Aorta (tissue), 5 donors: ENCODE measurements at regions not wholly inside any gene's neighbourhood (a gene's known extent, or its start where the extent isn't known, plus 50 kb on each side); places are given as distances from the start of the nearest gene placed in this dataset.

Experiments
- ATAC-seq: fragments of 200-7000 bp; cut with Tn5 transposase; one replicate; pipeline ENCODE4 v1.9.1; 2022; ENCODE audit warnings: moderate library complexity; ENCODE audit not compliant: low FRiP score
- DNase-seq, 2 donors: peaks; one replicate each; pipeline ENCODE4 v3.0.0-alpha.2; 2020
- H3K27ac ChIP-seq, 2 donors: one replicate each; pipeline ENCODE4 v1.5.1; 2013; ENCODE audit warnings: low read length in 2 of 2, mild to moderate bottlenecking in 2 of 2, moderate library complexity in 2 of 2, control low read depth in 1 of 2, inconsistent platforms in 1 of 2, low read depth in 1 of 2
- H3K27me3 ChIP-seq, 2 donors: one replicate each; pipeline ENCODE4 v1.6.1; 2013; ENCODE audit warnings: control low read depth in 1 of 2, low read length in 1 of 2, mild to moderate bottlenecking in 1 of 2, moderate library complexity in 1 of 2; ENCODE audit not compliant: insufficient read depth in 2 of 2, control insufficient read depth in 1 of 2
- H3K36me3 ChIP-seq, 2 donors: one replicate each; pipeline ENCODE4 v1.6.1; 2013; ENCODE audit warnings: control low read depth in 1 of 2, low read length in 1 of 2, mild to moderate bottlenecking in 1 of 2; ENCODE audit not compliant: insufficient read depth in 2 of 2, control insufficient read depth in 1 of 2
- H3K4me1 ChIP-seq, 2 donors: one replicate each; pipeline ENCODE4 v1.6.1; 2013; ENCODE audit warnings: low read length in 2 of 2, control low read depth in 1 of 2, mild to moderate bottlenecking in 1 of 2, moderate library complexity in 1 of 2; ENCODE audit not compliant: insufficient read depth in 2 of 2, control insufficient read depth in 1 of 2
- H3K4me3 ChIP-seq, 2 donors: one replicate each; pipeline ENCODE4 v1.5.1; 2013; ENCODE audit warnings: low read length in 2 of 2, control low read depth in 1 of 2, mild to moderate bottlenecking in 1 of 2
- H3K9me3 ChIP-seq: one replicate; pipeline ENCODE4 v1.6.1; 2013; ENCODE audit warnings: mild to moderate bottlenecking, low read length; ENCODE audit not compliant: control insufficient read depth
- WGBS, 2 donors: extraction: QIAGEN DNeasy Blood & Tissue Kit; methylation state at CpG; one replicate each; pipeline ENCODE4 v1.1.7; 2013; 5-methylcytosine and 5-hydroxymethylcytosine counted together
- intact Hi-C, 2 donors: fragments of 100-400 bp; cut with DNase I; formaldehyde crosslinking; loops; one replicate each; pipeline versions ENCODE4 v1.14.2 to v1.15.0; 2022
- donor health status: healthy with polysubstance abuse.
- donor health status: Bipolar disorder and iron deficiency.
- donor health status: DM: no; HTN: no; CAD: no.
- donor health status: DM: no; HTN: no; CAD: no.
- donor health status: DM: yes; HTN: yes; CAD: no.

DNA sequence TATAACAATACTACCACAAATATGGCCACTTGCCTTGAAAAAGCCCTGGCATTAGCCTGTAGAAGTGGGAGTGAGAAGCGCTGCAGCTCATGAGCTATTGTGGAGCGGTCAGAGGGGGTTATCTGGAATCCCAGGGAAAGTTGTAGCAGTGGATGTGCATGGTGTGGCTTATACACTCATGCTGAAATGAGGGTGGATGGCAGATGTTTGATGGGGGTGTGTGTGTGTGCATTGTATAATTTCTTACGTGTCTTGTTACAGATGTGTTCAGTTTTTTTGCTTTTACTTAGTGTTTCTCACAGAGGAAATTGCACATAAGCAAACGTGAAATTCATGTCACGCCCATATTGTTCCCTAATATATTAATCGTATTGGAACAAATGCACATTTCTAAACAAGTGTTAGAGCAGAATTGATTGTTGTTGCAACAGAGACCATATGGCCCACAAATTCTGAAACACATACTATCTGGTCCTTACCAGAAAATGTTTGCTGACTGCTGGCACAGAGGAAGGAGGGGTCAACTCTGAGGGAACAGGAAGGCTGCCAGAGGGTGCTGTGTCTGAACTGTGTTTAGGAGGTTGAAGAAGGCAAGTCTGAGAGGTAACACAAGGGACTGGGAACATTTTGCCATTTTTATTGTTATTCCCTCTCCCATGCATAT lies 200.0 kb upstream of the CFAP20DC start:
- intact Hi-C loops, result no loop called here
- no peaks in the 10 kb centered on the region for H3K36me3 ChIP-seq

DNA sequence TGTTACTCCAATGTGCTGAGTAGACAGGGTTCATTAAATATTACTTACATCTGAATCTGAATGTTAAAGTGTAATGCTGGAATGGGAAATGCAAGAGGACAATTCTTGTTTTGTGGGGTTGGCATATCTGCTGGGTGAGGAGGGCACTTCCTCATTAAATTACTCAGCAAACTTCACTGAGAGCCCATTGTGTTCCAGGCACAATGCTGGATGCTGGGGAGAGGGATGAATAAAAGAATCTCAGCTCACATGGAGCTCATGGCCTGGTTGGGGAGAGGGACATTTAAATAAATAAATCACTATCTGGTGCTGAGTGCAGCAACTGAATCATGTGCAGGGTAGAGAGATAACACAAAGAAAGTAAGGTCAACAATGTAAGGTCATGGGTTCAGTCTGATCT lies 199.2 kb upstream of the CFAP20DC start:
- no peak for DNase-seq
- Histone ChIP-seq H3K27ac (no peak overlapping the region), H3K9me3 (no peaks in the 10 kb centered on the region), H3K36me3 (no peaks in the 10 kb centered on the region), H3K27me3 (no peaks in the 10 kb centered on the region), H3K4me3 (no peak overlapping the region), H3K4me1 (no peaks in the 10 kb centered on the region)
- intact Hi-C loops, result no loop called here
- ATAC-seq, result no peak

More for the DNA sequence above, 200.0 kb upstream of the CFAP20DC start:
- ATAC-seq (no peak), DNase-seq (no peak)
- no peaks in the 10 kb centered on the region for H3K27me3 ChIP-seq
- H3K27ac ChIP-seq, result no peak overlapping the region
- no peaks in the 10 kb centered on the region for H3K9me3 ChIP-seq
- no peaks in the 10 kb centered on the region for H3K4me1 ChIP-seq
- 80% methylated on average over 6 of the region's 6 CpGs for WGBS, 2 donors
- no peak overlapping the region for H3K4me3 ChIP-seq

DNA sequence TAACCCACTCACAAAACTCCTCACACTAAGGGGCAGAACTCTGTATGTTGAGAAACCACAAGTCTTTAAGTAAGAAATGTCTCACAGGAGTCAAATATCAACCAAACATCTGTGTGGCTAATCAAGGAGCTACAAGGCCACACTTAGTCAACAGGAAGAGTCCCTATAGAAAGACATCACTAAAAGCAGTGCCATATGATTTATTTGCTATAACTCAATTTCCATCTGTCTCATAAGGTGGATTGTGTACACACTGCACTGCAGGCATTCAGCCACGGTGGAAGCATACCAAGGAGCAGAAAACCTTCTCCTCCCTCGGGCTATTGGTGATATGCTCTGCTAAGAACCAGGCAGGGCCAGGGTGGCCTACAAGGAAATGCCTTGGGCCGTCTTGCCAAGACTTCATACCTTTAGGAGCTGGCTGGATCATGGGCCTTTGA lies 197.6 kb upstream of the CFAP20DC start:
- Histone ChIP-seq H3K27ac (no peak overlapping the region), H3K4me3 (no peak overlapping the region), H3K36me3 (no peaks in the 10 kb centered on the region), H3K27me3 (no peaks in the 10 kb centered on the region), H3K9me3 (no peaks in the 10 kb centered on the region), H3K4me1 (no peaks in the 10 kb centered on the region)
- 74 to 78% methylated on average over 3 of the region's 3 CpGs for WGBS, 2 donors
- ATAC-seq (peak; percentile 23), DNase-seq (no peak)
- intact Hi-C loops, result no loop called here

DNA sequence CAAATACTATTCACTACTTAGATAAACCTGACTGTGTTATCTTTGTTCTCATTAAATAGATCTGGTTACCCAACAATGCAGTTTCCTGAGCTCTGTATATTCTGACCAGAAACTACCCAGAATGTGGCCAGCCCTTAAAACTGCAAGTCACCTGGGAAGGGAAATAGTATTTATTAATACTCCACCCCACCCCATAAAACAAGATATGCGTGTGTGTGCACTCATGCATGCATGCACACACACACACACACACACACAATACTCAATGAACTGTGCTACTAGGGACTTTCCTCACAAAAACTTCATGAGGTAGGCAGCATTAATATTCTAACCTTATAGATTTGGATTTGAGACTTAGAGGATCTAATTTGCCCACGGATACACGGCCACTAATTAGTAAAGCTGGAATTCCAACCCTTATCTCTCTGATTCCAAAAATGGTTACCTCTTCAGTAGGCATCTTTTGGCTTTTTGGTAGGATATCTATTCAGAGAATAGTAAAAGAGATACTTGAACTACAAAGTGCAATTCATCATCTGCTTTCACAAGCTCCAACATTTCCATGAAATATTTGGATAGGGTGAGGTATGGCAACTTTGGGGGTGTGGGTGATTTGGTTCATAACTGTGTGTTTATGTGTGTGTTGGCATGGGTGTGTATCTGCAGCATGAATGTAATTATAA lies 197.0 kb upstream of the CFAP20DC start:
- no peak for ATAC-seq
- intact Hi-C loops, result no loop called here
- no peaks in the 10 kb centered on the region for H3K4me1 ChIP-seq
- WGBS, 2 donors, result 88 to 92% methylated on average over 3 of the region's 3 CpGs
- no peaks in the 10 kb centered on the region for H3K36me3 ChIP-seq
- H3K4me3 ChIP-seq, result no peak overlapping the region
- no peaks in the 10 kb centered on the region for H3K27me3 ChIP-seq
- no peak overlapping the region for H3K27ac ChIP-seq
- no peaks in the 10 kb centered on the region for H3K9me3 ChIP-seq
- no peak for DNase-seq

DNA sequence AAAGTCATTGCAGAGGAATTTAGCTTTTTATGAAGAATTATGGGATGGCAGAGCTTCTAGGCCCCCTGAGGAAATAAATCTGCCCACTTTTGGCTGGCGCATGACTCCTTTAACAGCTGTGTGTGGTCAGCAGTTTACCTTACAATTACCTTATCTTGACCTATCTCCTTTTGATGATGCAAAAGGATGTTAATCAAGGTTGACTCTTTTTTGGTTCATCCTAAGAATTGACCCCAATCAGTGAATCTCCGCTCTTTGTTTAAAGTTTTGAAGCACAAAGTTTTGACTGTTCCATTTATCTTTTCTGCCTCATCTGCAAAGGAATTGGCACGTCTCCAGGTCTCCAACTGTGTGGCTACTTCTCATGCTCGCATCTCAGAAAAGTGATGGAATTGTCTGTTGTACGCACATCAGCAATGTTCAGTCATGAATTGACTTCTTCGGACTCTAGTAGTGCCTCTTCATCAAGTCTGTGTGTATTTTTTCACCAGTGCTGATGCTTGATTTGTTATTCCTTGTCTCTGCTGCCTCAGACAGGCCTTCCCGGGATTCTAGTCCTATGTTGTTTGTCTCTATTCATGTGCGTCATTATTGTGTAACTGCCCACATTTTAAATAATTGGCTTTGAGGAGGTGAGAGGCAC lies 196.2 kb upstream of the CFAP20DC start:
- 51 to 62% methylated on average over 8 of the region's 8 CpGs for WGBS, 2 donors
- no peak for ATAC-seq
- H3K27ac ChIP-seq, result no peak overlapping the region

DNA sequence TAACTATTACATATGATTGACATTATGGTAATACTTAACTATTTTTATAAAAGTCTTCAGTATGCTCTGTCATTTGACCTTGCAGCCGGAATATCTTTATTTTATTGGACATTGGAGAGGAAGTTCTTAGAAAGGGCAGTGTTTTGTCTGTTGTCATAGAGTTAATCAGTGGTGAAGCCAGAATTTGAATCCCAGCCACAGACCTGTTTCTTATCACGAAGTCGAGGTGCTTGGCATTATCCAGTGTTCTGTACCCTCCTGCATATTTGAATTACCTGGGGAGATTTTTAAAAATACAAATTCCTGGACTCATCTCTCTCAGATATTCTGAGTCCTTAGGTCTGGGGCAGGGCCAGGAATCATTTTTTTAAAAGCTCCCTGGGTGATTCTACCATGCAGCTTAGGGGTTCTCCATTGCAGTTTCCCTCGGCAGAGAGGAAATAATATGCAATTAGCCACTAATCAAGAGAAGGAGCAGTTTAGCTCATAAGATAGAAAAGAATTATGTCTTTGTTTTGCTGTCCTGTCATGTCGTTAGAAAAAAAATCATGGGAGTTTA lies 195.6 kb upstream of the CFAP20DC start:
- WGBS, 2 donors, result 6 to 9% methylated on average over 5 of the region's 5 CpGs
- DNase-seq (no peak), ATAC-seq (peak; percentile 40)
- no peaks in the 10 kb centered on the region for H3K27me3 ChIP-seq
- H3K27ac ChIP-seq, result no peak overlapping the region
- H3K4me1 ChIP-seq, result no peaks in the 10 kb centered on the region
- intact Hi-C loops, result no loop called here
- no peaks in the 10 kb centered on the region for H3K36me3 ChIP-seq
- no peak overlapping the region for H3K4me3 ChIP-seq
- H3K9me3 ChIP-seq, result no peaks in the 10 kb centered on the region

More for the DNA sequence above, 196.2 kb upstream of the CFAP20DC start:
- H3K9me3 ChIP-seq, result no peaks in the 10 kb centered on the region
- no peak for DNase-seq
- intact Hi-C loops, result no loop called here
- H3K36me3 ChIP-seq, result no peaks in the 10 kb centered on the region
- H3K4me1 ChIP-seq, result no peaks in the 10 kb centered on the region
- no peaks in the 10 kb centered on the region for H3K27me3 ChIP-seq
- no peak overlapping the region for H3K4me3 ChIP-seq

DNA sequence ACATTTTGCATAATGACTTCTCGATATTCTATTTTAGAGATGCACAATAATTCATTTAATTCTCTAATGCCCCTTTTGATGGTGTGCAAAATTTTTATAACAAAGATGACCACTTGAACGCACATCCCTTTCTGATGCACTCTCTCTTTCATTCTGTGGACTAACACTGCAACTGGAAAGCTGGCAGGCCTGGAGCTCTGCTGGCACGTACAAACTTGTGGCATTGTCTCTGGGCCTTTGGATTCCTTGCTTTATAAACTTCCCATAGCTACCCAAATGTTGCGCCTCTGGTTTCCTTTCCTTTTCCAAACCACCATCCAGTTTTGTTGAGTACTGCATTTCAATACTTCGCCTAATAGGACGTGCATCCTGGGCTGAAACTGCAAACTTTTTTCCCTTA lies 194.5 kb upstream of the CFAP20DC start:
- Histone ChIP-seq H3K27ac (no peak overlapping the region), H3K27me3 (no peaks in the 10 kb centered on the region), H3K4me1 (no peaks in the 10 kb centered on the region), H3K4me3 (no peak overlapping the region), H3K36me3 (no peaks in the 10 kb centered on the region), H3K9me3 (no peaks in the 10 kb centered on the region)
- ATAC-seq, result no peak
- no peak for DNase-seq
- WGBS, 2 donors, result 86 to 87% methylated on average over 6 of the region's 6 CpGs
- intact Hi-C loops, result no loop called here

DNA sequence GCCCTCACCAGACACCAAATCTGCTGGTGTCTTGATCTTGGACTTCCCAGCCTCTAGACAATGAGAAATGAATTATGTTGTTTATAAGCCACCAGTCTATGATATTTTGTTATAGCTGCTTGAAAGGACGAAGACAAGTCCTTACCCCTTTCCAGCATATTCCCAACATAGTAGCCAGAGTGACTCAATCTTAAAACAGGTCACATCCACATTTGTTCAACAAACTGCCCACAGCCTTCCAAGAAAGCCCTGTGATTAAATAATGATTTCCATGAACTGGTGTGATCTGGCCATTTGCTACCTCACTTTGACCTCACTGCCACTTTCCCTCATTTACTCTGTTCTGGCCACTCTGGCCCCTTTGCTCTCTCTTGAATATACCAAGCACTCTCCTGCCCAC lies 193.7 kb upstream of the CFAP20DC start:
- H3K27ac ChIP-seq, result no peak overlapping the region
- intact Hi-C loops, result no loop called here
- H3K36me3 ChIP-seq, result no peaks in the 10 kb centered on the region
- ATAC-seq, result no peak
- no peaks in the 10 kb centered on the region for H3K27me3 ChIP-seq
- WGBS, 2 donors, result 77 to 88% methylated on average over 1 of the region's 1 CpG
- no peaks in the 10 kb centered on the region for H3K4me1 ChIP-seq
- no peak overlapping the region for H3K4me3 ChIP-seq
- no peaks in the 10 kb centered on the region for H3K9me3 ChIP-seq
- no peak for DNase-seq
